HCT116 (cell line): ENCODE measurements at regions not wholly inside any gene's neighbourhood (a gene's known extent, or its start where the extent isn't known, plus 50 kb on each side); places are given as distances from the start of the nearest gene placed in this dataset.

ENCODE experiments used
- ATAC-seq: fragments of 200-7000 bp; cut with Tn5 transposase; 2 replicates; pipeline ENCODE4 v1.9.1; 2020; ENCODE audit warnings: mild to moderate bottlenecking, moderate library complexity
- BruUV-seq: library from RNA; stranded (reverse); fragments of 400-500 nt; replicated peaks from 2 replicates; lab custom pipeline; 2021; lab: Mats Ljungman, UMichigan
- CTCF ChIA-PET: fragments of 300-600 bp; sonication (Branson Sonifier 250); formaldehyde crosslinking; loops from one replicate; lab custom pipeline; 2021; ENCODE audit warnings: antibody characterized with exemption; lab: Charles Lee
- POLR2A ChIA-PET: fragments of 300-600, 350-600 bp; sonication (Branson Sonifier 250); formaldehyde crosslinking; loops from one replicate; lab custom pipeline; 2021; ENCODE audit warnings: antibody characterized with exemption; lab: Charles Lee
- RAD21 ChIA-PET, 2 experiments: fragments of 300-600 bp; sonication (Branson Sonifier 250); formaldehyde crosslinking; loops; one replicate each; lab custom pipeline; 2023; ENCODE audit warnings: low total read pairs in 2 of 2; ENCODE audit not compliant: uncharacterized antibody in 2 of 2, unreplicated experiment in 2 of 2, low non-redundant PET in 1 of 2; lab: Charles Lee
- DNase-seq: peaks from one replicate; pipeline ENCODE4 v3.0.0-alpha.2; 2010; ENCODE audit warnings: low read depth, low spot score
- H2AFZ ChIP-seq: fragments of 200-600 bp; shearing (Covaris generic), sonication (generic); 2 replicates; pipeline ENCODE4 v1.6.1; 2017; ENCODE audit warnings: low read depth, mixed run types, mixed read lengths, antibody characterized with exemption, low read length; ENCODE audit not compliant: poor library complexity, severe bottlenecking
- H3K27ac ChIP-seq: 2 replicates; pipeline ENCODE4 v1.5.1; 2012; ENCODE audit warnings: low read depth, low read length
- H3K27me3 ChIP-seq: fragments of 200-600 bp; sonication (generic); 2 replicates; pipeline ENCODE4 v1.6.1; 2016; ENCODE audit warnings: mixed run types, low read length, mixed read lengths; ENCODE audit not compliant: insufficient read depth
- H3K36me3 ChIP-seq, 2 experiments: fragments of 200-500 bp in 1 of 2; fragments of 200-600 bp in 1 of 2; sonication (Bioruptor generic) in 1 of 2; sonication (generic) in 1 of 2; 2 replicates each; pipeline versions ENCODE4 v1.5.1 to v1.6.1; 2014 to 2016; ENCODE audit warnings: low read length in 2 of 2, inconsistent platforms in 1 of 2, mixed read lengths in 1 of 2, mixed run types in 1 of 2; ENCODE audit not compliant: insufficient read depth in 2 of 2, control insufficient read depth in 1 of 2
- H3K4me1 ChIP-seq, 2 experiments: fragments of 200-600 bp in 1 of 2; sonication (generic) in 1 of 2; 2 replicates each; pipeline versions ENCODE4 v1.5.1 to v1.6.1; 2012 to 2017; ENCODE audit warnings: low read length in 2 of 2, inconsistent platforms in 1 of 2, mild to moderate bottlenecking in 1 of 2, mixed read lengths in 1 of 2, mixed run types in 1 of 2, moderate library complexity in 1 of 2; ENCODE audit not compliant: insufficient read depth in 2 of 2, control insufficient read depth in 1 of 2
- H3K4me2 ChIP-seq: fragments of 200-600 bp; sonication (generic); 2 replicates; pipeline ENCODE4 v1.6.1; 2017; ENCODE audit warnings: mixed run types, low read length, mixed read lengths
- H3K4me3 ChIP-seq, 2 experiments: fragments of 200-600 bp in 1 of 2; sonication (generic) in 1 of 2; replicated peaks in 1 of 2; 2 replicates each; pipeline ENCODE4 v1.5.1; 2011 to 2016; ENCODE audit warnings: low read length in 2 of 2, control low read depth in 1 of 2, low read depth in 1 of 2, mild to moderate bottlenecking in 1 of 2, mixed read lengths in 1 of 2, mixed run types in 1 of 2
- H3K79me2 ChIP-seq: fragments of 200-600 bp; sonication (generic); 2 replicates; pipeline ENCODE4 v1.6.1; 2017; ENCODE audit warnings: mild to moderate bottlenecking, mixed run types, low read length, moderate library complexity, mixed read lengths; ENCODE audit not compliant: insufficient read depth
- H3K9ac ChIP-seq: fragments of 200-600 bp; sonication (generic); 2 replicates; pipeline ENCODE4 v1.6.1; 2016; ENCODE audit warnings: low read length, mixed read lengths
- H3K9me2 ChIP-seq: fragments of 200-600 bp; sonication (generic), shearing (Covaris generic); 2 replicates; pipeline ENCODE4 v1.6.1; 2017; ENCODE audit warnings: mixed run types, mild to moderate bottlenecking, moderate library complexity; ENCODE audit not compliant: insufficient read depth
- H3K9me3 ChIP-seq, 2 experiments: fragments of 200-500 bp in 1 of 2; fragments of 200-600 bp in 1 of 2; sonication (Bioruptor generic) in 1 of 2; sonication (generic) in 1 of 2; 2 replicates each; pipeline ENCODE4 v1.6.1; 2014 to 2017; ENCODE audit warnings: low read length in 2 of 2, mixed read lengths in 2 of 2, inconsistent platforms in 1 of 2, low read depth in 1 of 2, mild to moderate bottlenecking in 1 of 2, mixed run types in 1 of 2, moderate library complexity in 1 of 2; ENCODE audit not compliant: control insufficient read depth in 1 of 2, insufficient read depth in 1 of 2
- H4K20me1 ChIP-seq: fragments of 200-600 bp; sonication (generic), shearing (Covaris generic); 2 replicates; pipeline ENCODE4 v1.6.1; 2017; ENCODE audit warnings: mixed run types, mild to moderate bottlenecking, moderate library complexity; ENCODE audit not compliant: insufficient read depth
- ELF1 ChIP-seq: IDR thresholded peaks from 2 replicates; pipeline ENCODE4 v1.6.1; 2012; ENCODE audit warnings: low read depth, borderline replicate concordance
- EZH2 ChIP-seq: fragments of 200-600 bp; sonication (generic); IDR thresholded peaks from 2 replicates; pipeline ENCODE4 v1.6.1; 2017; ENCODE audit warnings: antibody characterized with exemption, mixed run types
- EZH2phosphoT487 ChIP-seq: fragments of 200-600 bp; IDR thresholded peaks from 2 replicates; pipeline ENCODE4 v1.6.1; 2018; ENCODE audit warnings: antibody characterized with exemption, borderline replicate concordance
- FOSL1 ChIP-seq: IDR thresholded peaks from 2 replicates; pipeline ENCODE4 v1.6.1; 2012; ENCODE audit warnings: low read depth
- POLR2A ChIP-seq: IDR thresholded peaks from 2 replicates; pipeline ENCODE4 v1.7.0; 2011; ENCODE audit warnings: borderline replicate concordance; ENCODE audit not compliant: insufficient read depth, insufficient read length; ENCODE audit errors: extremely low read depth
- POLR2AphosphoS5 ChIP-seq: IDR thresholded peaks from 2 replicates; pipeline ENCODE4 v1.6.1; 2011; ENCODE audit warnings: mild to moderate bottlenecking, low read depth, low read length, moderate library complexity
- SP1 ChIP-seq: IDR thresholded peaks from 2 replicates; pipeline ENCODE4 v1.6.1; 2012; ENCODE audit warnings: low read depth
- SRF ChIP-seq: IDR thresholded peaks from 2 replicates; pipeline ENCODE4 v1.6.1; 2012; ENCODE audit warnings: low read depth
- ZFX ChIP-seq: fragments of 450-650 bp; IDR thresholded peaks from 2 replicates; pipeline ENCODE4 v1.6.1; 2017
- ZNF274 ChIP-seq: fragments of 200-500 bp; sonication (Bioruptor generic); IDR thresholded peaks from 2 replicates; pipeline ENCODE4 v1.6.1; 2014; ENCODE audit warnings: mild to moderate bottlenecking, low read depth, low read length, inconsistent platforms
- intact Hi-C: fragments of 100-400 bp; cut with micrococcal nuclease; formaldehyde crosslinking; loops from 2 replicates; pipeline ENCODE4 v1.10.0; 2022

DNA sequence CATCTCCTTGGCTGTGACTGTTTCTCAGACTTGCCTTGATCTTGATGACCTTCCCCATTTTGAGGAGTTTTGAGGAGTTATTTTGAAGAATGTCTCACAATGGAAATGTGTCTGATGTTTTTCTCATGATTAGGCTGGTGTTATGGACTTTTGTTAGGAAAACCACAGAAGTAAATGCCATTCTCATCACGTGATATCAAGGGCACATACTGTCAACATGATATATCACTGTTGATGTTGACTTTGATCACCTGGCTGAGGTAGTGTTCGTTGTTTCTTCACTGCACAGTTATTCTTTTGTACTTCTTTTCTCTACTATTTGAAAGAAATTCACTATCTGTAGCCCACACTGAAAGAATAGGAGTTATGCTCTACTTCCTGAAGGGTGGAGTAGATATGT lies 194.7 kb upstream of the MPHOSPH6 start:
- CTCF ChIA-PET: no interaction called here
- POLR2A ChIA-PET: no interaction called here
- TF ChIP-seq EZH2 (no peak), SP1 (no peak), ZNF274 (no peak), SRF (no peak), EZH2phosphoT487 (no peak), POLR2A (no peak), ZFX (no peak), ELF1 (no peak), POLR2AphosphoS5 (no peak)

GRCh38 chr16:82363026-82363816 lies 193.2 kb upstream of the MPHOSPH6 start:
- ATAC-seq: no peak
- Histone ChIP-seq H3K4me1 (no peaks in the 10 kb centered on the region), H2AFZ (no peak overlapping the region), H3K9me2 (no peaks in the 10 kb centered on the region), H3K79me2 (no peaks in the 10 kb centered on the region), H4K20me1 (no peaks in the 10 kb centered on the region), H3K36me3 (no peaks in the 10 kb centered on the region), H3K4me3 (no peak overlapping the region), H3K9ac (no peak overlapping the region), H3K27me3 (peaks cover 26% of the 10 kb centered on the region), H3K27ac (no peak overlapping the region), H3K4me2 (no peak overlapping the region), H3K9me3 (no peaks in the 10 kb centered on the region)
- BruUV-seq: no TSS peak
- intact Hi-C loops: no loop called here
- no peak for DNase-seq
- CTCF ChIA-PET: no interaction called here
- POLR2A ChIA-PET: no interaction called here
- RAD21 ChIA-PET: no interaction called here
- no peak for TF ChIP-seq FOSL1

More for the DNA sequence above, 194.7 kb upstream of the MPHOSPH6 start:
- no peaks in the 10 kb centered on the region for H3K36me3 ChIP-seq
- no peak overlapping the region for H3K9ac ChIP-seq
- no peak overlapping the region for H3K27ac ChIP-seq
- DNase-seq (no peak), ATAC-seq (no peak)
- H3K27me3 ChIP-seq: peaks cover 20% of the 10 kb centered on the region
- intact Hi-C loops: no loop called here
- RAD21 ChIA-PET: no interaction called here
- no peaks in the 10 kb centered on the region for H4K20me1 ChIP-seq
- no peaks in the 10 kb centered on the region for H3K79me2 ChIP-seq
- H2AFZ ChIP-seq: no peak overlapping the region
- no peaks in the 10 kb centered on the region for H3K9me3 ChIP-seq
- H3K9me2 ChIP-seq: no peaks in the 10 kb centered on the region
- H3K4me3 ChIP-seq: no peak overlapping the region
- BruUV-seq: no TSS peak
- H3K4me2 ChIP-seq: no peak overlapping the region
- H3K4me1 ChIP-seq: no peaks in the 10 kb centered on the region
